ENCODE measurements at regions not wholly inside any gene's neighbourhood (a gene's known extent, or its start where the extent isn't known, plus 50 kb on each side); places are given as distances from the start of the nearest gene placed in this dataset.

- intact Hi-C loops (cut with DNase I) = no loop called here
These were observed 304.0 kb upstream of the MYT1L start for GRCh38 chr2:2635025-2635528.

GRCh38 chr2:2633017-2633416, 301.9 kb upstream of the MYT1L start:
- intact Hi-C loops (cut with DNase I) = no loop called here
- Histone ChIP-seq H3K36me3 (no peaks in the 10 kb centered on the region), H3K27me3 (peaks cover 0 to 3% (median 0%) of the 10 kb centered on the region in 4 donors), H3K4me3 (no peak overlapping the region), H3K27ac (no peak overlapping the region), H3K4me1 (no peaks in the 10 kb centered on the region), H3K9me3 (no peaks in the 10 kb centered on the region)
- 57 to 59% methylated on average over 5 to 7 of the region's 8 CpGs for WGBS, 2 donors
- TF ChIP-seq CTCF (IDR thresholded peaks at IDR 0.05) = no peak
- TF ChIP-seq POLR2A (IDR thresholded peaks at IDR 0.05) = no peak
- DNase-seq = no peak

More at GRCh38 chr2:2635025-2635528, 304.0 kb upstream of the MYT1L start:
- H3K4me1 ChIP-seq = peaks cover 0 to 9% (median 0%) of the 10 kb centered on the region in 3 donors
- no peak overlapping the region for H3K4me3 ChIP-seq
- H3K36me3 ChIP-seq = no peaks in the 10 kb centered on the region
- no peak overlapping the region for H3K27ac ChIP-seq
- no peak for TF ChIP-seq CTCF (IDR thresholded peaks at IDR 0.05)
- H3K27me3 ChIP-seq = peaks cover 0 to 16% (median 0%) of the 10 kb centered on the region in 4 donors
- DNase-seq = no peak
- WGBS, 2 donors = 81 to 84% methylated on average over 2 to 6 of the region's 6 CpGs
- H3K9me3 ChIP-seq = no peaks in the 10 kb centered on the region

GRCh38 chr2:2623939-2624338, 292.9 kb upstream of the MYT1L start:
- Histone ChIP-seq H3K36me3 (no peaks in the 10 kb centered on the region), H3K27me3 (no peaks in the 10 kb centered on the region), H3K4me3 (no peak overlapping the region), H3K27ac (no peak overlapping the region), H3K4me1 (no peaks in the 10 kb centered on the region), H3K9me3 (no peaks in the 10 kb centered on the region)
- no peak for DNase-seq
- intact Hi-C loops (cut with DNase I) = no loop called here
- 73 to 78% methylated on average over 6 of the region's 6 CpGs for WGBS, 2 donors
- TF ChIP-seq POLR2A (IDR thresholded peaks at IDR 0.05) (no peak), CTCF (IDR thresholded peaks at IDR 0.05) (no peak)

GRCh38 chr2:2621855-2622254, 290.8 kb upstream of the MYT1L start:
- no peaks in the 10 kb centered on the region for H3K9me3 ChIP-seq
- intact Hi-C loops (cut with DNase I) = no loop called here
- DNase-seq = no peak
- no peak overlapping the region for H3K4me3 ChIP-seq
- 80 to 82% methylated on average over 3 to 8 of the region's 8 CpGs for WGBS, 2 donors
- H3K36me3 ChIP-seq = no peaks in the 10 kb centered on the region
- H3K27ac ChIP-seq = no peak overlapping the region
- H3K27me3 ChIP-seq = no peaks in the 10 kb centered on the region
- TF ChIP-seq POLR2A (IDR thresholded peaks at IDR 0.05) (no peak), CTCF (IDR thresholded peaks at IDR 0.05) (no peak)
- no peaks in the 10 kb centered on the region for H3K4me1 ChIP-seq

GRCh38 chr2:2620604-2621003, 289.5 kb upstream of the MYT1L start:
- TF ChIP-seq POLR2A (IDR thresholded peaks at IDR 0.05) = no peak
- no peak for DNase-seq
- Histone ChIP-seq H3K27me3 (no peaks in the 10 kb centered on the region), H3K36me3 (no peaks in the 10 kb centered on the region), H3K27ac (no peak overlapping the region), H3K4me1 (no peaks in the 10 kb centered on the region), H3K4me3 (no peak overlapping the region), H3K9me3 (no peaks in the 10 kb centered on the region)
- intact Hi-C loops (cut with DNase I) = no loop called here
- 47 to 65% methylated on average over 7 of the region's 7 CpGs for WGBS, 2 donors

GRCh38 chr2:2619995-2620394, 288.9 kb upstream of the MYT1L start:
- H3K36me3 ChIP-seq = no peaks in the 10 kb centered on the region
- intact Hi-C loops (cut with DNase I) = no loop called here
- TF ChIP-seq POLR2A (IDR thresholded peaks at IDR 0.05) (no peak), CTCF (IDR thresholded peaks at IDR 0.05) (no peak)
- no peak overlapping the region for H3K27ac ChIP-seq
- H3K4me1 ChIP-seq = no peaks in the 10 kb centered on the region
- DNase-seq = no peak
- H3K27me3 ChIP-seq = no peaks in the 10 kb centered on the region
- no peak overlapping the region for H3K4me3 ChIP-seq
- WGBS, 2 donors = 83 to 86% methylated on average over 7 to 8 of the region's 8 CpGs
- no peaks in the 10 kb centered on the region for H3K9me3 ChIP-seq
